ACHN (cell line): ENCODE measurements at regions not wholly inside any gene's neighbourhood (a gene's known extent, or its start where the extent isn't known, plus 50 kb on each side); places are given as distances from the start of the nearest gene placed in this dataset.

Source experiments
- DNase-seq: peaks from one replicate; pipeline ENCODE4 v3.0.0-alpha.2; 2015
- in situ Hi-C: cut with HindIII; loops from 2 replicates; pipeline ENCODE4 v1.10.0; 2017; ENCODE audit warnings: low sequenced_read_pairs, low pct_ligation_motif_present, low pct_unique_long_range_greater_than_20kb

GRCh38 chr1:168372307-168372706 is 91.6 kb downstream of the TBX19 start:
- in situ Hi-C loops = no loop called here
- no peak for DNase-seq

GRCh38 chr1:168371477-168371876 is 90.8 kb downstream of the TBX19 start:
- DNase-seq = no peak
- in situ Hi-C loops = no loop called here

- in situ Hi-C loops = no loop called here
- DNase-seq = no peak
Measured at GRCh38 chr1:168370586-168370985, 89.9 kb downstream of the TBX19 start.

- in situ Hi-C loops = no loop called here
- DNase-seq = no peak
Measured at GRCh38 chr1:168369655-168370054, 89.0 kb downstream of the TBX19 start.

- DNase-seq = no peak
- in situ Hi-C loops = no loop called here
Measured at GRCh38 chr1:168368131-168368530, 87.5 kb downstream of the TBX19 start.

- in situ Hi-C loops = no loop called here
Measured at GRCh38 chr1:168365719-168366479, 85.2 kb downstream of the TBX19 start.

More at GRCh38 chr1:168365719-168366479, 85.2 kb downstream of the TBX19 start:
- DNase-seq = peak; percentile 17
